ENCODE measurements at regions not wholly inside any gene's neighbourhood (a gene's known extent, or its start where the extent isn't known, plus 50 kb on each side); places are given as distances from the start of the nearest gene placed in this dataset.

- no peak for TF ChIP-seq POLR2AphosphoS5 (IDR thresholded peaks at IDR 0.05)
- TF ChIP-seq, protein P1, sequence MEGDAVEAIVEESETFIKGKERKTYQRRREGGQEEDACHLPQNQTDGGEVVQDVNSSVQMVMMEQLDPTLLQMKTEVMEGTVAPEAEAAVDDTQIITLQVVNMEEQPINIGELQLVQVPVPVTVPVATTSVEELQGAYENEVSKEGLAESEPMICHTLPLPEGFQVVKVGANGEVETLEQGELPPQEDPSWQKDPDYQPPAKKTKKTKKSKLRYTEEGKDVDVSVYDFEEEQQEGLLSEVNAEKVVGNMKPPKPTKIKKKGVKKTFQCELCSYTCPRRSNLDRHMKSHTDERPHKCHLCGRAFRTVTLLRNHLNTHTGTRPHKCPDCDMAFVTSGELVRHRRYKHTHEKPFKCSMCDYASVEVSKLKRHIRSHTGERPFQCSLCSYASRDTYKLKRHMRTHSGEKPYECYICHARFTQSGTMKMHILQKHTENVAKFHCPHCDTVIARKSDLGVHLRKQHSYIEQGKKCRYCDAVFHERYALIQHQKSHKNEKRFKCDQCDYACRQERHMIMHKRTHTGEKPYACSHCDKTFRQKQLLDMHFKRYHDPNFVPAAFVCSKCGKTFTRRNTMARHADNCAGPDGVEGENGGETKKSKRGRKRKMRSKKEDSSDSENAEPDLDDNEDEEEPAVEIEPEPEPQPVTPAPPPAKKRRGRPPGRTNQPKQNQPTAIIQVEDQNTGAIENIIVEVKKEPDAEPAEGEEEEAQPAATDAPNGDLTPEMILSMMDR (IDR thresholded peaks at IDR 0.05; ENCODE audit: poor library complexity, severe bottlenecking): no peak
- no peak for TF ChIP-seq REST (IDR thresholded peaks at IDR 0.05; ENCODE audit: borderline replicate concordance)
- TF ChIP-seq EZH2 (IDR thresholded peaks at IDR 0.05; ENCODE audit: borderline replicate concordance, insufficient read depth, low read length, poor library complexity, severe bottlenecking): no peak
Observed at GRCh38 chr7:4470246-4470645, 211.8 kb upstream of the FOXK1 start.

Measured in neural cell (in vitro differentiated cells).